A673 (cell line): ENCODE measurements at regions not wholly inside any gene's neighbourhood (a gene's known extent, or its start where the extent isn't known, plus 50 kb on each side); places are given as distances from the start of the nearest gene placed in this dataset.
"Not testable (repeated sequence)": the region's sequence is repeated elsewhere in the genome, so short reads cannot be mapped to it uniquely, and the experiment has no call there.

Experiments
- BruUV-seq: library from RNA; stranded (reverse); fragments of 400-500 nt; replicated peaks from 2 replicates; lab custom pipeline; 2021; lab: Mats Ljungman, UMichigan
- CTCF ChIA-PET: fragments of 300-600 bp; sonication (Branson Sonifier 250); formaldehyde crosslinking; loops from one replicate; lab custom pipeline; 2022; ENCODE audit warnings: antibody characterized with exemption; lab: Charles Lee
- POLR2A ChIA-PET: fragments of 300-600 bp; sonication (Branson Sonifier 250); formaldehyde crosslinking; loops from one replicate; lab custom pipeline; 2022; ENCODE audit warnings: antibody characterized with exemption; ENCODE audit not compliant: low non-redundant PET; lab: Charles Lee
- DNase-seq: peaks from one replicate; pipeline ENCODE4 v3.0.0-alpha.2; 2015; ENCODE audit warnings: low spot score
- H3K27ac ChIP-seq: fragments of 200-600 bp; sonication (generic); 2 replicates; pipeline ENCODE4 v1.5.1; 2016; ENCODE audit warnings: mixed run types, low read depth, mild to moderate bottlenecking, mixed read lengths, antibody characterized with exemption, low read length; ENCODE audit not compliant: poor library complexity, severe bottlenecking
- H3K27me3 ChIP-seq: fragments of 200-600 bp; sonication (generic); replicated peaks from 2 replicates; pipeline ENCODE4 v1.6.1; 2017; ENCODE audit warnings: mixed run types, low read depth, mild to moderate bottlenecking, mixed read lengths, antibody characterized with exemption, low read length; ENCODE audit not compliant: insufficient read depth, poor library complexity
- H3K36me3 ChIP-seq: fragments of 200-600 bp; sonication (generic); 2 replicates; pipeline ENCODE4 v1.6.1; 2016; ENCODE audit warnings: mixed run types, mild to moderate bottlenecking, mixed read lengths, antibody characterized with exemption, low read length; ENCODE audit not compliant: insufficient read depth, poor library complexity, severe bottlenecking
- H3K4me1 ChIP-seq: fragments of 200-600 bp; sonication (generic); 2 replicates; pipeline ENCODE4 v1.6.1; 2017; ENCODE audit warnings: mixed run types, mild to moderate bottlenecking, mixed read lengths, antibody characterized with exemption, low read length; ENCODE audit not compliant: insufficient read depth, poor library complexity, severe bottlenecking
- H3K4me3 ChIP-seq: fragments of 200-600 bp; sonication (generic); 2 replicates; pipeline ENCODE4 v1.5.1; 2016; ENCODE audit warnings: low read depth, mixed run types, mild to moderate bottlenecking, mixed read lengths, low read length; ENCODE audit not compliant: poor library complexity, severe bottlenecking
- H3K9me3 ChIP-seq: fragments of 200-600 bp; sonication (generic); 2 replicates; pipeline ENCODE4 v1.6.1; 2016; ENCODE audit warnings: mixed run types, low read depth, mild to moderate bottlenecking, mixed read lengths, antibody characterized with exemption, low read length; ENCODE audit not compliant: poor library complexity, severe bottlenecking
- EZH2 ChIP-seq: fragments of 200-600 bp; sonication (generic); IDR thresholded peaks from 2 replicates; pipeline ENCODE4 v1.6.1; 2017; ENCODE audit warnings: borderline replicate concordance, low read depth, mild to moderate bottlenecking, mixed read lengths, antibody characterized with exemption, low read length; ENCODE audit not compliant: poor library complexity, severe bottlenecking
- intact Hi-C: fragments of 100-400 bp; cut with micrococcal nuclease; formaldehyde crosslinking; loops from one replicate; pipeline ENCODE4 v1.10.0; 2022; ENCODE audit not compliant: unreplicated experiment
- TF ChIP-seq, protein P1 (sequence below): fragments of 300-800, 200-600 bp; sonication (generic); conservative IDR thresholded peaks from 2 replicates; pipeline ENCODE4 v1.5.1; 2017; ENCODE audit warnings: low read depth, mild to moderate bottlenecking, antibody characterized with exemption, low read length, moderate library complexity, mixed read lengths

DNA sequence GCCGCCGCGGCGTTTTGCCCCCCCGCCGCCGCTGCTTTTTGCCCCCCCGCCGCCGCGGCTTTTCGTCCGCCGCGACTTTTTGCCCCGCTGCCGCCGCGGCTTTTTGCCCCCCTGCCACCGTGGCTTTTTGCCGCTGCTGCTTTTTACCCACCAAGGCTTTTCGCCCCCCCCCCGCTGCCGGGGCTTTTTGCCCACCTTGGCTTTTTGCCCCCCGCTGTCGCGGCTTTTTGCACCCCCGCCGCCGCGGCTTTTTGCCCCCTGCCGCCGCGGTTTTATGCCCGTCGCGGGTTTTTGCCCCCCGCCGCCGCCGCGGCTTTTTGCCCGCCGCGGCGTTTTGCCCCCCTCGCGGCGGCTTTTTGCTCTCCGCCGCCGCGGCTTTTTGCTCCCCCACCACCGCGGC, 1343.0 kb downstream of the TP53TG3F start:
- Histone ChIP-seq H3K27ac (no peak overlapping the region), H3K36me3 (no peaks in the 10 kb centered on the region), H3K4me1 (no peaks in the 10 kb centered on the region), H3K4me3 (no peak overlapping the region), H3K9me3 (peaks cover 5% of the 10 kb centered on the region), H3K27me3 (no peaks in the 10 kb centered on the region)
- ChIA-PET CTCF (no interaction called here), POLR2A (no interaction called here)
- no TSS peak for BruUV-seq
- DNase-seq: no peak
- no peak for TF ChIP-seq EZH2
- TF ChIP-seq, protein P1, sequence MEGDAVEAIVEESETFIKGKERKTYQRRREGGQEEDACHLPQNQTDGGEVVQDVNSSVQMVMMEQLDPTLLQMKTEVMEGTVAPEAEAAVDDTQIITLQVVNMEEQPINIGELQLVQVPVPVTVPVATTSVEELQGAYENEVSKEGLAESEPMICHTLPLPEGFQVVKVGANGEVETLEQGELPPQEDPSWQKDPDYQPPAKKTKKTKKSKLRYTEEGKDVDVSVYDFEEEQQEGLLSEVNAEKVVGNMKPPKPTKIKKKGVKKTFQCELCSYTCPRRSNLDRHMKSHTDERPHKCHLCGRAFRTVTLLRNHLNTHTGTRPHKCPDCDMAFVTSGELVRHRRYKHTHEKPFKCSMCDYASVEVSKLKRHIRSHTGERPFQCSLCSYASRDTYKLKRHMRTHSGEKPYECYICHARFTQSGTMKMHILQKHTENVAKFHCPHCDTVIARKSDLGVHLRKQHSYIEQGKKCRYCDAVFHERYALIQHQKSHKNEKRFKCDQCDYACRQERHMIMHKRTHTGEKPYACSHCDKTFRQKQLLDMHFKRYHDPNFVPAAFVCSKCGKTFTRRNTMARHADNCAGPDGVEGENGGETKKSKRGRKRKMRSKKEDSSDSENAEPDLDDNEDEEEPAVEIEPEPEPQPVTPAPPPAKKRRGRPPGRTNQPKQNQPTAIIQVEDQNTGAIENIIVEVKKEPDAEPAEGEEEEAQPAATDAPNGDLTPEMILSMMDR: no peak
- intact Hi-C loops: no loop called here

DNA sequence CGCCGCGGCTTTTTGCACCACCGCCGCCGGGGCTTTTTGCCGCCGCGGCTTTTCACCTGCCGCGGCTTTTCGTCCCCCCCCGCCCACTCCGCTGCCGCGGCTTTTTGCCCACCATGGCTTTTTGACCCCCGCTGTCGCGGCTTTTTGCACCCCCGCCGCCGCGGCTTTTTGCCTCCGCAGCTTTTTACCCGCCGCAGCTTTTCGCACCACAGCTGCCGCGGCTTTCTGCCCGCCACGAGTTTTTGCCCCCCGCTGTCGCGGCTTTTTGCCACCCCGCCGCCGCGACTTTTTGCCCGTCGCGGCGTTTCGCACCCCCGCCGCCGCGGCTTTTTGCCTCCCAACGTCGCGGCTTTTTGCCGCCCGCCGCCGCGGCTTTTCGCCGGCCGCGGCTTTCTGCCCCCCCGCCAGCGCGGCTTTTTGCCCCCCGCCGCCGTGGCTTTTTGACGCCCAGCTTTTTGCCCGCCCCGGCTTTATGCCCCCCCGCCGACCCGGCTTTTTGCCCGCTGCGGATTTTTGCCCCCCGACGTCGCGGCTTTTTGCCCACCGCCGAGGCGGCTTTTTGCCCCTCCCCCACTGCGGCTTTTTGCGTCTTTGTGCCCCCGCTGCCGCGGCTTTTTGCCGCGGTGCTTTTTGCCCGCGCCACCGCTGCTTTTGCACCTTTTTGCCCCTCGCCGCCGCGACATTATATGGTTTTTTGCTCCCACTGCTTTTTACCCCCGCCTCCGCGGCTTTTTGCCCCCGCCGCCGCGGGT, 1343.6 kb downstream of the TP53TG3F start:
- H3K27ac ChIP-seq: no peak overlapping the region
- ChIA-PET CTCF (no interaction called here), POLR2A (no interaction called here)
- H3K4me1 ChIP-seq: no peaks in the 10 kb centered on the region
- DNase-seq: no peak
- no TSS peak for BruUV-seq
- peaks cover 5% of the 10 kb centered on the region for H3K9me3 ChIP-seq
- H3K4me3 ChIP-seq: no peak overlapping the region
- intact Hi-C loops: no loop called here
- no peaks in the 10 kb centered on the region for H3K36me3 ChIP-seq
- TF ChIP-seq EZH2: no peak
- TF ChIP-seq, protein P1: no peak
- no peaks in the 10 kb centered on the region for H3K27me3 ChIP-seq

DNA sequence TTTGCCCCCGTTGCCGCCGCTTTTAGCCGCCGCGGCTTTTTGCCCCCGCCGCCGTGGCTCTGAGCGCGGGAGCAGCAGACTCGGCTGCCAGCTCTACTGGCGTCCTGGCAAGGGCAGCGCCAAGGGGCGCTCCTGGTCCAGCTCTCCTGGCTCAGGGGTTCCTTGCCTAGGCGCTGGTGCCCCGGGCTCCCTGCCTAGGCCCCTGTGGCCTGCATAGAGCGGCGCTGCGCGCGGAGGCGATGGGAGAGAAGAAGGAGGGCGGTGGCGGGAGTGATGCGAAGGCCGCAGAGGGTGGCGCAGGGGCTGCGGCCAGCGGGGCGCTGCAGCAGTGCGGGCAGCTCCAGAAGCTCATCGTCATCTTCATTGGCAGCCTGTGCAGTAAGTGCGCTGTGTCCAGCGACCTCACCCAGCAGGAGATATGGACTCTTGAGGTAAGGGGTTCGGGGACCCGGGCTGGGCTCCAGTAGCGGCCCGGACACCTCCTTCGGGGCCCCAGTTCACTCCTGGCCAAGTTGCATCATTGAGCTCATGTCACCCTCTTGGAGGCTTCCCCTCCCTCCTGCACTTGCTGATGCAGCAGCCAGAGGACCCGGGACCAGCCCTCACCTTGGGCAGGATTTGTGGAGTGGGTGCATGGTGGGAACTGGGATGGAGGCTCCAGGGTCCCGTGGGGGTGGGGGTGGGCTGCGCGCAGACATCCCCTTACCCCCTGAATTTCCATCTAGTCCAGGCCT, 1344.4 kb downstream of the TP53TG3F start:
- TF ChIP-seq, protein P1: no peak
- TF ChIP-seq EZH2: no peak
- Histone ChIP-seq H3K4me1 (no peaks in the 10 kb centered on the region), H3K9me3 (peaks cover 10% of the 10 kb centered on the region), H3K27me3 (no peaks in the 10 kb centered on the region), H3K4me3 (no peak overlapping the region), H3K36me3 (no peaks in the 10 kb centered on the region), H3K27ac (no peak overlapping the region)
- DNase-seq: no peak
- CTCF ChIA-PET: no interaction called here
- no TSS peak for BruUV-seq
- POLR2A ChIA-PET: no interaction called here
- intact Hi-C loops: no loop called here

DNA sequence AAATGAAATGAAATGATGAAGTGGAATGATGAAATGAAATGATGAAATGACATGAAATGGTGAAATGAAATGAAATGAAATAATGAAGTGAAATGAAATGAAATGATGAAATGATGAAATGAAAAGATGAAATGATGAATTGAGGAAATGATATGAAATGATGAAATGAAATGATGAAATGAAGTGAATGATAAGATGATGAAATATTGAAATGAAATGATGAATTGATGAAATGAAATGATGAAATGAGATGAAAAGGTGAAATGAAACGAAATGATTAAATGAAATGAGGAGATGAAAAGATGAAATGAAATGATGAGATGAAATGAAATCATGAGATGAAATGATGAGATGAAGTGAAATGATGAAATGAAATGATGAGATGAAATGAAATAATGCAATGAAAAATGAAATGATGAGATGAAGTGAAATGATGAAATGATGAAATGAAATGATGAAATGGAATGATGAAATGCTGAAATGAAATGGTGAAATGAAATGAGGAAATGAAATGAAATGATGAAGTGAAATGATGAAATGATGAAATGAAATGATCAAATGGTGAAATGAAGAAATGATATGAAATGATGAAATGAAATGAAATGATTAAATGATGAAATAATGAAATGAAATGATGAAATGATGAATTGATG, 1347.7 kb downstream of the TP53TG3F start:
- DNase-seq, CTCF ChIA-PET, H3K27ac ChIP-seq, intact Hi-C loops, H3K36me3 ChIP-seq, H3K4me3 ChIP-seq, H3K27me3 ChIP-seq, BruUV-seq, POLR2A ChIA-PET, H3K4me1 ChIP-seq: not testable (repeated sequence)
- H3K9me3 ChIP-seq: peaks cover 10% of the 10 kb centered on the region

DNA sequence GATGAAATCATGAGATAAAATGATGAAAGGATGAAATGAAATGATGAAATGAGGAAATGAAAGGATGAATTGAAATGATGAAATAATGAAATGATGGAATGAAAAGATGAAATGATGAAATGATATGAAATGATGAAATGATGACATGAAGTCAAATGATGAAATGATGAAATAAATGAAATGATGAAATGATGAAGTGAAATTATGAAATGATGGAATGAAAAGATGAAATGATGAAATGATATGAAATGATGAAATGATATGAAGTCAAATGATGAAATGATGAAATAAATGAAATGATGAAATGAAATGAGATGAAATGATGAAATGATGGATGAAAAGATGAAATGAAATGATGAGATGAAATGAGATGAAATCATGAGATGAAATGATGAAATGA, 1348.4 kb downstream of the TP53TG3F start:
- BruUV-seq, H3K27me3 ChIP-seq, H3K27ac ChIP-seq, DNase-seq, CTCF ChIA-PET, H3K4me3 ChIP-seq, intact Hi-C loops, POLR2A ChIA-PET, H3K4me1 ChIP-seq, H3K36me3 ChIP-seq: not testable (repeated sequence)
- H3K9me3 ChIP-seq: peaks cover 10% of the 10 kb centered on the region
